GM18502 (cell line): ENCODE measurements at regions not wholly inside any gene's neighbourhood (a gene's known extent, or its start where the extent isn't known, plus 50 kb on each side); places are given as distances from the start of the nearest gene placed in this dataset.
"Not testable (repeated sequence)": the region's sequence is repeated elsewhere in the genome, so short reads cannot be mapped to it uniquely, and the experiment has no call there.

Source experiments
- ATAC-seq: cut with Tn5 transposase; IDR thresholded peaks from one replicate; pipeline ENCODE4 v1.9.1; 2021; ENCODE audit warnings: mild to moderate bottlenecking; ENCODE audit not compliant: unreplicated experiment, poor library complexity

DNA sequence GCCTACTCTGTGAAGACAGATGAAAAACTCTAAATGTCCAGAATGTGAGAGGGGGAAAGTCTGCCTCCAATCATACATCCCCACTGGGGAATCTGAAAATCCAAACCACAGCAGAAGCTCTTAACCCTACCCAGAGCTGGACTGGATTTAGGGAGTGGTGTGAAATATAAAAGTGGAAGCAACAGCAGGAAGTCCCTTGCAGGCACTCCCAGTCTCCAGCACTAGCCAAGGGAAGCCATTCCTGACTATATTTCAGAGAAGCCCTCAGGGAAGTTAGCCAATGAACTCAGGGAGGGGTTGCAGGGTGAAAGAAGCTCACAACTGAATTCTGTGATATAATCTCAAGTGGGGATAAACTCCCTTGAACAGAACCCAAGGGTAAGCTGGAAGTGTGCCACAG, 51.5 kb downstream of the CRPPA start:
- no peak for ATAC-seq

DNA sequence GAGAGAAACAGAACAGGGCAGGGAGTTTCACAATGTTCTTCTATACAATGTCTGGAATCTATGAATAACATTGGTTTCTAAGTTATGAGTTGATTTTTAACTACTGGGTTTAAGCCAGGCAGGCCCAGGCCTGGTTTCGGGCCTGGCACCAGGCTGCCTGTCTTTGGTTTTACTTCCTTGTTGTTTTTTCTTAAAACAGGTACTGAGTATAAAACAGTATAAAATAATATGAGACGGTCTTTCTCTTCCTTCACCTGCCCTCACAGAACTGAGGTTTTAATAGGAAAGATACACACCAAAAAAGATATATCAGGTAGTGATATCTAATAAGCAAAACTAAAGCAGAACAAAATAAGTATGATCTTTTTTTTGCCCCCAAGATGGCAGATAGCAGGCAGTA, 52.0 kb downstream of the CRPPA start:
- not testable (repeated sequence) for ATAC-seq

DNA sequence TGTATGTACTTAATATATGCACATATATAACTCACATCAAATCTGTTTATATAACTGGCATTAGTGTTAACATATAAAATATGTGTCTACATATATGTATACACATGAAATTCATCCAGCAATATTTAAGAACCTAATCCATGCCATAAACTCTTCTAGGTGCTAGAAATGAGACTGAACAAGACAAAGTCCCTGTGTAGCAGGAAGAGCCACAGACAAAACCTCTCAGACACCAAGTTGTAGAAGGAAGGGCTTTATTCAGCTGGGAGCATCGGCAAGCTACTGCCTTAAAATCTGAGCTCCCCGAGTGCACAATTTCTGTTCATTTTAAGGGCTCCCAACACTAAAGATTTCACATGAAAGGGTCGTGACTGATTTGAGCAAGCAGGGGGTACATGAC, 52.5 kb downstream of the CRPPA start:
- no peak for ATAC-seq

DNA sequence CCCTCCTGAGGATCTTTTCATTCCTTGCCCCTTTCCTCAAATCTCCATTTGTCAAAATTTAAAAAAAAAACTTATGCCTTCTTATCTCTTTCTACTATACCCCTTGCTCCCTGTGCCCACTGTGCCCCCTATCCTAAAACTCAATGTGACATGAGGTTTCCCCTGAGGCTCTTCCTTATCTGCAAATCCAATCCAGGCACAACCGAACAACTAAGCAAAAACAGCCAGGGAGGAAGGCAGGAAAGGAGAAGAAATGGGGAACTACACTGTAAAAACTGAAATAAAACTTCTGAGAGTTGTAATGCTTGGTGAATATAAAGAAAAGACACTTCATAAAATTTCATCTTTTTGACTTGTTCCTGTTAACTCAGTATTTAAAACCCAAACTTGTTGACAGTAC, 54.2 kb downstream of the CRPPA start:
- no peak for ATAC-seq

DNA sequence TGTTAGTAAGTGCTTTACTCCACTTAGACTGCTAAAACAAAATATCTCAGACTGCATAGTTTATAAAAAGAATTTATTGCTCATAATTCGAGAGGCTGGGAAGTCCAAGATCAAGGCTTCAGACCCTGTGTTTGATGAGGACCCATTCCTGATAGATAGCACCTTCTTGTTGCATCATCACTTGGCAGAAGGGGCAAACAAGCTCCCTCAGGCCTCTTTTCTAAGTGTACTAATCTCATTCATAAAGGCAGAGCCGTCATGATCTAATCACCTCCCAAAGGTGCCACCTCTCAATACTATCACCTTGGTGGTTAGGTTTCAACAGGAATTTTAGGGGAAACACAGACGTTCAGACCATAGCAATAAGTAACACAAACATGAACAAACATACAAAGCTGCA, 55.4 kb downstream of the CRPPA start:
- ATAC-seq, result no peak

DNA sequence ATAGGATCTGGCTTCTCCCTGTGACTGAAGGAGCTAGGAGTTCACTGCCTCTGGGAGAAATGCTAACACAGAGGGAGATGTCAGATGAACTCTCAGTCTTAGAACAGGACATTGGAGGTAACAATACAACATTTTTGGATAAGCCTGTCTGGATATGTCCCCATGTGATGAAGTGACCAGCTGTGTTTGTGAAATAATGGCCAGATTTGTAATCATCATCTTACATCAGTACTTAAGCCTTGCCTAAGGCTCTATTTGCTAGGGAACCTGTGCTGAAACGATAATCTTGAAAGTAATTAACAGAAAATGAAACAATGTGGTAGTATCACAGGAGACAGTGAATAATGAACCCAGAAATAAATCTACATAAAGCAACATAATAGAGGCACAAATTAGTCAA, 56.2 kb downstream of the CRPPA start:
- no peak for ATAC-seq

DNA sequence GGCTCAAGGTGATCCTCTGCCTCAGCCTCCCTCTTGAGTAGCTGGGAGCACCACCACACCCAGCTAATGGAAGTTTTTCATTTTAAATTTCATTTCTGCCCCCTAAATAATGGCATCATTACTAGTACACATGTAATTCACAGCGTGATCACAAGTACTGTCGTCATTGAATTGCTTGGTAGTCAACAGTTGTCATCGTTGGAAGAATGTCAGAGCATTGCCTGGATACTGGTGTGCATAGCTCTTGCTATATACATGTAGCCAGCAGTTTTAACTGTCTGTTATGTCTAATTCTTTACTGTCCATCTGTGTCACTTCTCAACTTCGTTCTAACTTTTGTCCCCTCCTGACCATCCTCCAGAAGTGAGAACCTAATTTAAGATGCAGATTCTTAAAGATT, 62.1 kb downstream of the CRPPA start:
- no peak for ATAC-seq

DNA sequence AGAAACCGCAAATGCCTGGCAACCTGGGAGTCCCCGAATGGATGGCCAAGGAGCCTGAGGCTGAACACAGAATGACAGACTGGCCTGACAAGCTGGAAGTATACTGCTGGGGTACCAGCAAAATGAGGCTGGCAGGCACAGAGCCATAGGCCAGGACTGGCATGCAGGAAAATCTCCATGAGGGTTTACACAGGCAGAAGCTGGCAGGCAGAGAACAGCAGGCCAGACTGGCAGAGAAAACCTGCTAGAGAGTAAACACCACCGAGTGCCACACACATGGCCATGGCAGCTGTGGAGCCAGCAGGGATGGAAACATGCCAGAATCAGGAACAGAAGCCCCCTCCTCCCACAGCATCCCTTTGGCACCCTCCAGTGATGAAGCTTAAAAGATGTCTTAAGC, 63.4 kb downstream of the CRPPA start:
- ATAC-seq, result no peak

DNA sequence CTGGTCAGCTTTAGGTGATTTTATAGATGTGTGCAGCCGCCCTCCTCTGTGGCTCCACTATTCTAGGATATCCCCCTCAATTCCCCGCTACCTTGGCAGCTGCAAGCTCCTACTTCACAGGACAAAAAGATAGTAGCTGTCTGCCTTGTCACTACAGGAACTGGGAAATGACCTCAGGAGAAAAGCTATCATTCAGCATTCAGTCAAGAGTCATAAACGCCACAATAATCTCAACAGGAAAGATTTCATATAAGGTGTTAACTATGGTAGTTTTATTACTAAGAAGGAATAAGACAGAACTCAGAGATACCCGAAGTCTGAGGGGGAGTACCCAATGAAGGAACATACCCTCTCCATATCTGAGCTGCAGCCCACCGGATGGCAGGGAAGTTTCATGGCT, 63.9 kb downstream of the CRPPA start:
- no peak for ATAC-seq

DNA sequence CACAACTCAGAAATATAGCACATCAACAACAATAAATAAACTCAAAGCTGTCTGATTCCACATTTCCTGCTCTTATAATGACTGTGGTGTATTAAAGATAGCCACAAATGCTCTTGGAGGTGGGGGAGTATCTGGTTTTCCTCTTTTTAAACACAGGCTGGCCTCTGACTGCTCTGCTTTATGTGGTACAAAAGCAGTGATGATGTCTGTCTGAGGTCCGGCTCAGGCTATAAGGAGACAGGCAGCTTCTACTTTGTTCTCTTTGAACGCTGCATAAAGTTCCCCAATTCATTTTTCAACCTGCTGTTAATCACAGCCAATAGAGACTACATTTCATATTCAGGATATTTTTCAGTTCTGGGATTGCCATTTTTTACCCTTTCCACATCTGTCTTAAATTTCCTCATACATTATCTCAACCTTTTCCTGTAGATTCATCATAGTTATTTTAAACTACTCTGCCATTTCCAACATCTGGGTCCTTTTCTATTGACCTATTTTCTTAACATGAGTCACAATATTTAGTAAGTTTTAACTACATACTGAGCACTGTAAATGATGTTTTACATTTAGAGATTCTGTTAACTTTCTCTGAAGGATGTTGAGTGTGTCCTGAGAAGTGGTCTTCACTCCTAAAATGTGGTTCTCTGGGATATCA, 64.9 kb downstream of the CRPPA start:
- ATAC-seq, result no peak

DNA sequence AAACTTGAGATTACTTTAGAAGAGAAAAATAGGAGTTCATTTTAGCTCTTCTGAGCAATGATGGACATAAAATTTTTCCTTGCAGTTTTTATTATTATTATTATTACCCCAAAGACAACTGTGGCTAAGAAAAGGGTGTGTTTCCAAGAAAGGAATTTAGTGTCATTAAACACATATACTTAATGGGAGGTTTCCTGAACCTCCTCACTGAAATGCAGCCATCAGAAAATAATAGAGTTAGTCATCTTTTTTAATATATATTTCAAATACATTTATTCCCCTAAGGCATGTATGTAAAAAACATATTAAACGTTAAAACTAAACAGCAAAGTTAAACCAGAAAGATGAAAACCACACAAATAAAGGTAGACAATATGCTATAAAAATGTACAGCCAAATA, 66.8 kb downstream of the CRPPA start:
- ATAC-seq, result no peak

DNA sequence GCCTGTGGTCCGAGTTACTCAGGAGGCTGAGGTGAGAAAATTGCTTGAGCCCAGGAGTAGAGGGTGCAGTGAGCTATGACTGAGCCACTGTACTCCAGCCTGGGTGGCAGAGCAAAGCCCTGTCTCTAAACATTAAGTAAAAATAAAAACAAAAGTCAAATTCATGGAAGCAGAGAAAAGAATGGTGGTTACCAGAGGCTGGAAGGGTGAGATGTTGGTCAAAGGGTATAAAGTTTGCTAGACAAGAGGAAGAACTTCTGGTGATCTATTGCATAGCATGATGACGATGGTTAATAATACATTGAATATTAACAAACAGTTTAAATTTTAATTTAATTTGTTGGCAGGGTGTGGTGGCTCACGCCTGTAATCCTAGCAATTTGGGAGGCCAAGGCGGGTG, 68.1 kb downstream of the CRPPA start:
- no peak for ATAC-seq

DNA sequence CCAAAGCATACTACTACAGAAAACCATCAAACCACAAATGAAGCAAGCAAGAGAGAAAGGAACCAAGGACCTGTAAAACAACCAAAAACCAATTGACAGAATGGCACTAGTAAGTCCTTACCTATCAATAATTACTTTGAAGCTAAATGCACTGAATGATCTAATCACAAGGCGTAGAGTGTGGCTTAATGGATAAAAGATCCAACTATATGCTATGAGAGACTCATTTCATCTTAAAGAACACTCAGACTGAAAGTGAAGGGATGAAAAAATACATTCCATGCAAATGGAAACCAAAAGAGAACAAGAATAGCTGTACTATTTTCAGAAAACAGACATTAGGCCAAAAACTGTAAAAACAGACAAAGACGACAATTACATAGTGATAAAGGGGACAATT, 70.7 kb downstream of the CRPPA start:
- peak; percentile 66 for ATAC-seq

DNA sequence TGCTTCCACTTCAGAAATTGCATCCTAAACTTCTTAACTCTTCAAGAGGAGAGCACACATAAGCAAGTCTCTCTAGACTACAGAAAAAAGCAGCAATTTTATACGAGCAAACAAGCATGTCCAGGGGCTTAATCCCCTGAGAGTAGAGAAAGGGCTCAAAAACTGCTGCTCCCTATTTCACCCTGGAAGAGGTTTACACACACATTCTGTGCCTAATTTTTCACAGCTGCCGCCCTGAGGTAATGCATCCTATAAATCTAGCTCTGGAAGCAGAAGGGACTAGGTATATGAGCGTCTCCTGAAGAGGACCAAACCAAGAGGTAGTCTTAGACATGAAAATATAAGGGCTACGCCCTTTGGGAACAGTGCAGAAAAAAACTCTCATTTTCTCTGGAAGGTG, 73.1 kb downstream of the CRPPA start:
- ATAC-seq, result no peak

DNA sequence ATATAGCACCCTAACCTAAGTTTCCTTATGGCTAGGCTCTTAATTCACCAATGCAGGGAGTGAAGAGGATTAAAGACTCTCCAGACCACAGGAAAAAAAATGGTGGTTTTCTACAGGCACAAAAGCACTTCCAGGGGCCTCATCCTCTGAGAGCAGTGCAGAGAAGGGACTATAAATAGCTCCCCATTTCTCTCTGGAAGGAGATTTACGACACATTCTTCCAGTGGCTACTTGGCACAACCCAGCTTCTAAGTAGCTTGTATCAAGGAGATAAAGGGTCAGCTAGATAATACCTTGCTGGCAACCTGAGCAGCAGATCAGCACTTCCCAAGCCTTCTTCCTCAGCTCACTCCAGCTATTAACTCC, 73.5 kb downstream of the CRPPA start:
- ATAC-seq, result no peak

DNA sequence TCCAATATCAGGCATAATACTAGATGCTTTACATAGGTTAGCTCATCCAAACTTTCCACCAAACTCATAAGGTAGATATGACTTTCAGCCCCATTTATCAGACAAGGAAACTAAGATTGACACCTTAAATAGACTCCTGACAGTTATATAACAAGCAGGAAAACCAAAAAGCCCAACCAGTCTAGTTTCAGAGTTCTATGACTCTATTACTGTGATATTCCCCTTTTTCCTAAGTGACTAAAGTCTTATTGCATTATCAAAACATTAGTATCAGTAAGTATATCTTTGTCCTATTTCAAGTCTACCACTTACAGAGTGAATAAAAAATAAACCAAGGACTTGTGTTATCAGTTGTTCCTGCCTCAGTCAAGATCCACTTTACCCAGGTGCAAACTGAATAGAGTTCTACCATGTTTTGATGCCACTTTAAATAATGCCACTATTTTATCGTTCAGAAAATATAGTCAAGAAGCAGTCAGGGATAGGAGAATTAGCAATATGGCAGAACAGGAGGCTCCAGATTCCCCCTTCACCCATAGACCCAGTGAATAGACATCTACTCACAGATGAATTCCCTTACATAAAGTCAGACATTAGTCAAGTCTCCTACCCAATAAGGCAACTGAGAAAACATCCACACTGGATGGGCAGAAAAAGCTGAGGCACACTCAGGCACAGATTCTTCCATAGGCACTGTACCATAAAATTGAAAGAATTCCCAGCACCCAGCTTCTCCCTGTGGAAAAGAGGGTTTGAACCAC, 74.1 kb downstream of the CRPPA start:
- no peak for ATAC-seq

DNA sequence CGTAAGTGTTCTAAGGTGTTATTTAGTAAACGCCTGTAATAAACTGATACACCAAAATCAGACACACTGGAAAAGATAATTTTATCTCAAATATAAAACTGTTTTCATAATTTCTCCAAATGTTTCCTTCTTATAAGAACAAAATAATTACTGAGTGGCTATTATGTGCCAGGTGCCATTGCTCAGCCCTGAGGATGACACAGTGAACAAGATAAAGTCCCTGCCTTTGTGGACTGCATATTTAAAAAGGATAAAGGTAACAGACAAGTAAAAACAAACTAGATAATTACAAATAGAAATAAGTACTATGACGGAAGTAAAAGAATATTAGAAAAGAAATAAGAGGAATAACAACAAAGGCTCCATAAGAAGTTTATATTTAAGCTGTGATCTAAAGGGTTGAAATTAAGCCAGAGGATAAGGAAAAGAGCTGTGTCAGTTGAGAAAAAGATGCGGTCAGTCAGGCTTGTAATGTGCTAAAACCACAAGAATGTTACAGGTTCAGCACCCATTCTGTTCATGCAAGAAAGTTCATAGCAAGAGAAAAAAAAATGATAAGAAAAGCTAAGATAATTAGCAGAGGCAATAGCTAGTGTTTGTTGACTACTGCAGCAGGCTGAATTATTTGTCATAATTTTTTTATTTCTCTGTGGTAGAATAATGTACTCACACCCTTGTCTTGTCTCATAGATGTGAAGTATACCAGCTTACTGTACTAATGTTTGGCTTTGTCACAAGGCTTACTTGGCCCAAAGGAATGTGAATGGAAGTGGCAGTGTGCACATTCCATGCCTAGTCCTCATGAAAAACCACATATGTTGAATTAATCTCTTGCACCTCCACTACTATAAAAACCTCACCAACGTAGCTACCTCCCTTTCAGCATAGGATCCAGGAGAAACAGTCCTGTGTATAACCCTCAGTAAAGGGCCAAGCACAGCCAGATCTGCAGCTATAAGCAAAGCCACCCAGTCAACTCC, 75.1 kb downstream of the CRPPA start:
- no peak for ATAC-seq

DNA sequence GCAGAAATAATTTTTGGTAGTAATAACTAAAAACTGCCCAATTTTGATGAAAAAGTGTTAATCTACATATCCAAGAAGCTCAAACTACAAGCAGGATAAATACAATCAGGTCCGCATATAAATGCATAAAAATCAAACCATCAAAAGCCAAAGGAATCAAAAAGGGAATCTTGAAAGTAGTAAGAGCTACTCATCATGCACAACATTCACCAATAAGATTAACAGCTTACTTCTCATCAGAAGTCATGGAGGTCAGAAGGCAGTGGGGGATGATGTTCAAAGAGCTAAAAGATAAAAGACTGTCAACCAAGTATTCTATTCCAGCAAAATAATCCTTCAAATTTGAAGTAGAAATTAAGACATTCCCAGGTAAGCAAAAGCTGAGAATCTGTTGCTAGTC, 76.4 kb downstream of the CRPPA start:
- ATAC-seq, result no peak

DNA sequence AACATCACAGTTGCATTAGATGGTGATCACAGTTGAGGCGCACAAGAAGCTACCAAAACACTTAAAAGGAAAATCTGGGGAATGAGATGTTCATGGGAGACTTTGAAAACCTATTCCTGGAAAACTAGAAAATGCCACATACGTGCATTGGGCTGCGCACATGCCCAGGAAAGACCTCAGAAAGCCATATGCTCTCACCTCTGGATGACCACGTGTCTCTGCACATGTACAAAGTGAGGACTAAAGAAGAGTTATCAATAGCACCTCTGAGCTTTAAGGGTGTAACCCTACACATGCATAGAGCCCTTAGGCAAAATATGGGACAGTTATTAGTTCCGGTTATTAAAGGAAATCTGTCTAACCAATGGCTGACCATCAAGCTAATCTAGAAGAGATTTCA, 77.7 kb downstream of the CRPPA start:
- no peak for ATAC-seq

DNA sequence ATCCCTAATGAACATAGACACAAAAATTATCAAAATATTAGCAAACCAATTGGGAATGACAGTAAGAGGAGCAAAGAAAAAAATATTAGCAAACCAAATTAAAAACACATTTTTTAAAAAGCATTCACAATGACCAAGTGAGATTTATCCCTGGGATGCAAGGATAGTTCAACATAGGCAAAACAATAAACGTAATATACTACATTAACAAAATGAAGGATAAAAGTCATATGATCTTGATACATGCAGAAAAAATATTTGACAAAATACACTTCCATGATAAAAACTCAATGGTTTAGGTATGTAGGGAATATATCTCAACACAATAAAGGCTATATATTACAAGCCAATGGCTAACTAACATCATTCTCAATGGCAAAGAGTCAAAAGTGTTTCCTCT, 83.3 kb downstream of the CRPPA start:
- no peak for ATAC-seq

DNA sequence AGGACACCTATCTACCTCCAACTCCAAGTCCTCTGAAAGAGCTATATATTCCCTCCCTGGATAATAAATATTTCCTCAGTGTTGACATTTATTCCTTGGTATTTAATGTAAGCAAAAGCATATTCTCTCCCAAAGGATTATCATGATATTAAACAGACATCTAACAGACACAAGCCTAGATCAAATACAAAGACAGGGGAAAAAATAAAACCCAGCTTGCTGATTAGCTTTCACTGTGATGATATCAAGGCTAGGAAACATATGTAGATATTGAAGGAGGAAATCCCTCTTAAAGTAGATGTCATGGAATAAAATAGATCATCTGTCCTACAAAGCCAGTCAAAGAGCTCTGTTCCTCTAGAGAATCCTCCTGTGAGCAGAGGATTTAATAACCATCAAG, 95.2 kb downstream of the CRPPA start:
- no peak for ATAC-seq
